ENCODE measurements at regions not wholly inside any gene's neighbourhood (a gene's known extent, or its start where the extent isn't known, plus 50 kb on each side); places are given as distances from the start of the nearest gene placed in this dataset.

DNA sequence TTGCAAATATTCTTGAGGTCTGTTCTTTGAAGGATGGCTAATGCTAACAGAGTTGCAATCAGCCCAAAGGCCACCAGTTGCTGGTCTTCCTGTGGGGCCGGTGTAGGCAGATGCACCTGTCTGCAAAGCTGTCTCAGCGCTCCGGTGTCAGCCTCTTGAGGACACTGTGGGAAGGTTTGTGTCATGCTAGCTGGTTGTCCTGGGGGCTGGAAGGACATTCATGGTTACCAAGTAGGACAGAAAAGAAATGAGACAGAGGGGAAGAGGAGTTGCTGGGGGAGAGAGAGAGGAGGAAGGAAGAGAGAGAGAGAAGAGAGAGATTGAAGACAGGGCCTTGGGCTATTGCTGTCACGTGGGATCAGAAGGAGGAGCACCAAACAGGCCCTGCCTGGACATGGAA, 639.6 kb upstream of the HS6ST1 start:
- Histone ChIP-seq H3K4me3 (replicated peaks in 1 of 3; ENCODE audit: insufficient read depth in 1 of 3, low read depth in 2 of 3, low read length in 3 of 3) (no peak overlapping the region), H3K4me1 (ENCODE audit: insufficient read depth, low read length) (peaks cover 10% of the 10 kb centered on the region), H4K20me1 (ENCODE audit: insufficient read depth, low read length) (no peaks in the 10 kb centered on the region), H3K9ac (ENCODE audit: insufficient read depth, low read depth, low read length) (no peak overlapping the region), H3K27ac (ENCODE audit: extremely low read length, insufficient read depth, low read length) (no peak overlapping the region), H3K79me2 (ENCODE audit: insufficient read depth, low read length) (no peaks in the 10 kb centered on the region), H3K36me3 (replicated peaks in 1 of 2; ENCODE audit: control insufficient read depth in 1 of 2, insufficient read depth in 2 of 2, low read length in 2 of 2) (no peaks in the 10 kb centered on the region), H2AFZ (ENCODE audit: low read length) (no peak overlapping the region), H3K9me3 (ENCODE audit: low read length) (peaks cover 6% of the 10 kb centered on the region; the same call in 1 of the 2 replicates), H3K27me3 (ENCODE audit: control insufficient read depth in 1 of 2, insufficient read depth in 2 of 2, low read length in 2 of 2) (peaks cover 0 to 4% of the 10 kb centered on the region in 2 experiments; a peak in 1 of 5 replicates), H3K4me2 (ENCODE audit: low read depth, low read length) (no peak overlapping the region)
- POLR2A ChIA-PET: no interaction called here
- DNase-seq (ENCODE audit: low spot score): no peak
- in situ Hi-C loops (cut with HindIII; ENCODE audit: extremely low pct_ligation_motif_present, low pct_unique_long_range_greater_than_20kb) (no loop called here), intact Hi-C loops (cut with micrococcal nuclease; ENCODE audit: unreplicated experiment) (no loop called here)
- TF ChIP-seq NKX3-1 (CRISPR knock-in tag; IDR thresholded peaks at IDR 0.05): no peak
- no peak for TF ChIP-seq HNRNPH1 (optimal IDR thresholded peaks at IDR 0.05; ENCODE audit: low read depth, low read length)
- TF ChIP-seq ZNF530 (CRISPR knock-in tag; IDR thresholded peaks at IDR 0.05; ENCODE audit: low read depth): no peak
- TF ChIP-seq, protein P1, sequence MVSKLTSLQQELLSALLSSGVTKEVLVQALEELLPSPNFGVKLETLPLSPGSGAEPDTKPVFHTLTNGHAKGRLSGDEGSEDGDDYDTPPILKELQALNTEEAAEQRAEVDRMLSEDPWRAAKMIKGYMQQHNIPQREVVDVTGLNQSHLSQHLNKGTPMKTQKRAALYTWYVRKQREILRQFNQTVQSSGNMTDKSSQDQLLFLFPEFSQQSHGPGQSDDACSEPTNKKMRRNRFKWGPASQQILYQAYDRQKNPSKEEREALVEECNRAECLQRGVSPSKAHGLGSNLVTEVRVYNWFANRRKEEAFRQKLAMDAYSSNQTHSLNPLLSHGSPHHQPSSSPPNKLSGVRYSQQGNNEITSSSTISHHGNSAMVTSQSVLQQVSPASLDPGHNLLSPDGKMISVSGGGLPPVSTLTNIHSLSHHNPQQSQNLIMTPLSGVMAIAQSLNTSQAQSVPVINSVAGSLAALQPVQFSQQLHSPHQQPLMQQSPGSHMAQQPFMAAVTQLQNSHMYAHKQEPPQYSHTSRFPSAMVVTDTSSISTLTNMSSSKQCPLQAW (CRISPR knock-in tag; IDR thresholded peaks at IDR 0.05): no peak
- 47% methylated on average over 4 of the region's 4 CpGs for WGBS (ENCODE audit: low lambda C conversion rate)
- FAIRE-seq: no peak
- CTCF ChIA-PET (ENCODE audit: low intra/inter-chr PET ratio, low total read pairs): no interaction called here
- no TSS peak for BruUV-seq (replicated peaks)
- ATAC-seq: no peak

GRCh38 chr2:128967646-128968045, 649.0 kb upstream of the HS6ST1 start:
- no peak for FAIRE-seq
- POLR2A ChIA-PET: no interaction called here

More at GRCh38 chr2:128967646-128968045, 649.0 kb upstream of the HS6ST1 start:
- H3K4me3 ChIP-seq (replicated peaks in 1 of 3; ENCODE audit: insufficient read depth in 1 of 3, low read depth in 2 of 3, low read length in 3 of 3): no peak overlapping the region
- 0 out of 5 replicates have a peak, but pooled peaks cover 0 to 4% of the 10 kb centered on the region in 2 experiments for H3K27me3 ChIP-seq (ENCODE audit: control insufficient read depth in 1 of 2, insufficient read depth in 2 of 2, low read length in 2 of 2)
- no peak overlapping the region for H3K9ac ChIP-seq (ENCODE audit: insufficient read depth, low read depth, low read length)
- no peak for TF ChIP-seq MYNN (CRISPR knock-in tag; IDR thresholded peaks at IDR 0.05; ENCODE audit: low read depth)
- no TSS peak for BruUV-seq (replicated peaks)
- intact Hi-C loops (cut with micrococcal nuclease; ENCODE audit: unreplicated experiment) (no loop called here), in situ Hi-C loops (cut with HindIII; ENCODE audit: extremely low pct_ligation_motif_present, low pct_unique_long_range_greater_than_20kb) (no loop called here)
- no peaks in the 10 kb centered on the region for H4K20me1 ChIP-seq (ENCODE audit: insufficient read depth, low read length)
- H3K4me2 ChIP-seq (ENCODE audit: low read depth, low read length): no peak overlapping the region
- H3K79me2 ChIP-seq (ENCODE audit: insufficient read depth, low read length): no peaks in the 10 kb centered on the region
- DNase-seq (ENCODE audit: low spot score): no peak
- H3K9me3 ChIP-seq (ENCODE audit: low read length): no peaks in the 10 kb centered on the region
- no peak overlapping the region for H3K27ac ChIP-seq (ENCODE audit: extremely low read length, insufficient read depth, low read length)
- H3K36me3 ChIP-seq (replicated peaks in 1 of 2; ENCODE audit: control insufficient read depth in 1 of 2, insufficient read depth in 2 of 2, low read length in 2 of 2): no peaks in the 10 kb centered on the region
- no peak overlapping the region for H2AFZ ChIP-seq (ENCODE audit: low read length)
- H3K4me1 ChIP-seq (ENCODE audit: insufficient read depth, low read length): no peaks in the 10 kb centered on the region
- CTCF ChIA-PET (ENCODE audit: low intra/inter-chr PET ratio, low total read pairs): no interaction called here
- ATAC-seq: no peak
